Stimulated activated CD4-positive, alpha-beta T cell treated with anti-CD3 and anti-CD28 coated beads, Interleukin-1b, Interleukin-23, amount 100 ng/mL, for 24 hours (primary cell): ENCODE measurements at regions not wholly inside any gene's neighbourhood (a gene's known extent, or its start where the extent isn't known, plus 50 kb on each side); places are given as distances from the start of the nearest gene placed in this dataset.

Source experiments
- DNase-seq, 4 experiments: peaks; one replicate each; pipeline ENCODE4 v3.0.0-alpha.2; 2020; ENCODE audit warnings: low read depth in 4 of 4, low spot score in 1 of 4

DNA sequence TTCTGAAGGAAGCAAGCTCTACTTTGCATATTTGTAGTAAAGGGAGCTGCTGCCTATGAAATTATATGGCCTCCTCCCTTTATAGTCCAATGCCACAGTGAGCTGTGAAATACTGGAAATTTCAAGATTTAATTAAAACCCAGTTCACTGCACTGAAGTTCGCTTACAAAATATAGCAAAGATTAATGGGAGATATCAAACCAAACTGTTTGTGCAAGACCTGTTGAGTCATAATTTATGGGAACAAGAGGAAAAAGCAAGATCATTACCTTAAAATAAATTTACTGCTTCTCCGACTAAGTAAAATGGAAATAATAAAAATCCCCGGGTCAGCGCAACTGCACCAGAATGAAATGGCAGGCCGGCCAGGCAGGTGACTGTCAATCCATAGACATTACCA lies 215.5 kb upstream of the RAB6C start:
- no peak for DNase-seq

DNA sequence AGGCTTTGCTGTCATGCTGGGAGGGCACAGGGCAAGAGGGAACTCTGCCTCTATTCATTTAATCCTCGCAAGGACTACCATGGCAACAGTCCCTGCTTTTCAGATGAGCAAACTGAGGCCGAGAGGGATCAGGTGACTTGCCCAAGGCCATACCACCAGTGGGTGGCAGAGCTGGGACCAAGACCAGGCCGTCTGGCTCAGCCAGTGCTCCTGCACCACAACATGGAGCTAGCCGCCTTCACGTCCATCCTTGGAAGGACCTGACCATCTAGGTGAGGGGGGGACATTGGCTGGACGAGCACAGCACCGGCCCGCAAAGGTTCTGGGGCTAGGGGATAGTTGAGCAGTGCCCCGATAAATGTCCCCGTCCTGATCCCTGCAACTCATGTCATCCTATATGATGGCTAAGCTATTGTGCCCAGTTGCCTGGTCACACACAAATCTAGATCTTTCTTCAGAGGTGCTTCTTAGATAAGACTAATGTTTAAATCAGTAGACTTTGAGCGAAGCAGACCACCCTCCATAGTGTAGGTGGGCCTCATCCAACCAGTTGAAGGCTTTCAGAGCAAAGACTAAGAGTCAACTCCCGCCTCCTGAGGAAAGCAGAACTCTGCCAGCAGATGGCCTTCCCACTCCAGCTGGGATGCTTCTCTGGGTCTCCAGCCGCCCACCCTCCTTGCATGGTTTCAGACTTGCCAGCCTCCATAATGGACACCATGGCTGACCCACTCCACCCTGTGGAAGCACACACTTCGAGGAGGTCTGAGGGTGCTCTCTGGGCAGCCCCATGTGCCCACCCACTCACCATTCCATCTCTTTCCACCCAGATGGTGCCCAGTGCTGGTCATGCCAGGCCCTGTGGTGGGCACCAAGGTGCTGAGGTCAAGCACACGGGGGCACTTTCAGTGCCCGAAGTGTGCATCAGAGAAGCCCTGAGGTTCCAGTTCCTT lies 214.8 kb upstream of the RAB6C start:
- DNase-seq, result no peak

DNA sequence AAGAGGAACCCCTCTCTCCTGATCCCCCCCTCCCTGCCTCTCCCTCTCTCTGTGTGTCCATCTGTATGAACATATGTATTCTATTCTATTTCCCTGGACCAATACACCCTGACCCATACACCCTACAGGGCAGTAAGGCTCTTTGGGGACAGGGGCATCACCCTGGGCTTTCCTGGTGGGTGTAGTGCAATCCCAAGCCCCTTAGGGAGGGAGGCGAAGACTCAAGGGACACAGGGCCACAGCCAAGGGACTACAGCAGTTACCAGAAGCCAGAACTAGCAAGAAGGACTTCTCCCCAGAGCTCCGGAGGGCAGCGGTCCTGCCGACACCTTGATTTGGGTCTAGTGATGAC lies 214.2 kb upstream of the RAB6C start:
- no peak for DNase-seq

DNA sequence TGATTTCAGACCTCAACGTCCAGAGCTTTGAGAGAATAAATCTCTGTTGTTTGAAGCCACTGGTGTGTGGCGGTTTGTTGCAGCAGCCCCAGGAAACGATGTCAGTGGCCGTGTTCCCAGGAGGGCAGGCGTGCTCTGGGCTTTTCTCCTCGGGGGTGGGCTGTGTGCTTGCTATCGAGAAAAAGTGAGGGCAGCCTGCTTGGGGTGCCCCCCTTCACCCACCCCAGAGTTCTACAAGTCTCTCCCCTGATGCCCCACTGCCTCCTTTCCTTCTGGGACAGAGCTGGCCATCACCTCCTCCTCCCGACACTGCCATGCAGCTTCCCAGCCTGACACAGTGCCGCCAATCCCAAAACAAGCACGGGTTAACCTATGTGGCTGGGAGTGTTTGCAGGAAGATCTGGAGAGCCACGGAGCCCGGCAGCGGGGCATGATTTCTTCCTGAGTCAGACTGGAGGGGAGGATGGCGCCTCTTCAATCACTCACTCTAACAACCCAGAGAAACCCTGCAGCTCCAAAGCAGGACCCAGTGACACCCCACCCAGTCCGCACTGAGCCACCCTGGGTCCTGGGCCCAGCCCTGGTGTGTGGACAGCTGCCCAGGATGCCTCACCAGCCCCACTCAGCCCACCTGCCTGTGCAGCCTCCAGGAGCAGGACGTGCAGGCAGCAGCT lies 213.7 kb upstream of the RAB6C start:
- no peak for DNase-seq

DNA sequence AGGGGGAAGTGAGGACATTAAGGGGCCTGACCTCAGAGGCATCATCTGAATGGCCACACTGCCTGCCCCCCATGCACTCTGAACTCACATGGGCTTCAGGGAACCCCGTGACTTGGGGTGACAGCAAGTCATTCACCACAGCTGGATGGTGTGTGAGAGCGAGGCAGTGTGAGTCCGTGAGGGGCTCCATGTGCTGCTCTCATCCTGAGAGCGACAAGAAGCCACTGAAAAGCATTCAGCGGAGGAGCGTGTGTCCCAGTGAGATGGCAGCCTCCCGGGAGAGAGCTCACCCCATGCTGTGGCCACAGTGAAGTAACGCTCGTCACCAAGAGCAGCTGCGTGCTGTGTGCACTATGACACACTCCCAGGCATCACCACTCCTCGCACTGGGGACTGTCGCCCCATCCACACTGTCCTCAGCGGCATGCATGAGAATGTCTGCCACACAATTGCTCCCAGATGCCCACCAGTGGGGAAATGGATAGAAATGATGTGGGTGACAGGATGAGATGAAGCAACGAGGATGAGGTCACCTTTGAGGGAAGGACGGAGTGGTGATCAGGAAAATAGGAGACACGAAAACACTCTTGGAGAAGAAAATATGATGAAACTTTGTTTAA lies 213.0 kb upstream of the RAB6C start:
- no peak for DNase-seq

DNA sequence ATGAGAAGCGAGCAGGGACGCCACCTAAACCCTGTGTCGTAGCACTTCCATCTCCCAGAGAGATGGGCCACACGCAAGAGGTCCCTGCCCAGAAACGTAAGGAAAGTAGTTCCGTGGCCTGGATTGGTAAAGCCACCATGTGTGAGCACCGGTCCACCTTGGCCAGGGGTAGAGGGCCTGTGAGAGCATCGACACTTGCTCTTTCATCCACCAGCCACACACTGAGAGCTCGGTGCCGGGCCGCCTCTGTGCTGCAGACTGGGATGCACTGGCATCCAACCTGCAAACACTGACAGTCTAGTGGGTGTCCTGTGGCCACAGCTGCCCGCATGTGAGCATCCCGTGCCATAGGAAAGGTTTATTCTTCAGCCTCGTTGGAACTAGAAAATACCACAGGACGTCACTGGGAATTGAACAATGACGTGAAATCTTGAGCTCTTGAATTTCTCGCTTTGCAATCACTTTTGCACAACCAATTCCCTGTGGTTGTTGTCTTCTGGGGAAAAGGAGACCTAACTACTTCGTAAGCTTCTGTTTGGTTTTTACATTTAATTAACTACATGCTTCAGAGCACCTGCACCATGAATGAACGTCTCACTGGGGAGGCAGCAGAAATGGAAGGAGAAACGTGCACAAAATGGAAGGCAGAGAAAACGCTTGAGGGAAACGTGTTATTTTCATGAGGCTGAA lies 212.0 kb upstream of the RAB6C start:
- no peak for DNase-seq

DNA sequence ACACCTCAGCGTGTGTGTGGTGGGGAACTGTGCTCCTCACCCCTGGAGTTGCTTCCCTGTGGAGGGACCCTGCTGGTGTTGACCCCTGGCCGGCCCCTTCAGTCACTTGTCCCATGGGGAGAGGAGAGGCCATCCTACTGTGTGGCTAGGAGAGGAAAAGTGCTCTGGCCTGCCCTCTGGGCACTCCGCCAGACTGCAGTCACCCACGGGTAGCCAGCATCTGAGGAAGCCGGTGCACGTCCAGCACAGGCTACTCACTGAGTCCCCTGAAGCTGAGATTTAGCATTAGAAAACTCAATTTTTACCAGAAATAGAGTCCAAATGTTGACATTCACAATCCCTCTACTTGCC lies 211.5 kb upstream of the RAB6C start:
- DNase-seq, result no peak

DNA sequence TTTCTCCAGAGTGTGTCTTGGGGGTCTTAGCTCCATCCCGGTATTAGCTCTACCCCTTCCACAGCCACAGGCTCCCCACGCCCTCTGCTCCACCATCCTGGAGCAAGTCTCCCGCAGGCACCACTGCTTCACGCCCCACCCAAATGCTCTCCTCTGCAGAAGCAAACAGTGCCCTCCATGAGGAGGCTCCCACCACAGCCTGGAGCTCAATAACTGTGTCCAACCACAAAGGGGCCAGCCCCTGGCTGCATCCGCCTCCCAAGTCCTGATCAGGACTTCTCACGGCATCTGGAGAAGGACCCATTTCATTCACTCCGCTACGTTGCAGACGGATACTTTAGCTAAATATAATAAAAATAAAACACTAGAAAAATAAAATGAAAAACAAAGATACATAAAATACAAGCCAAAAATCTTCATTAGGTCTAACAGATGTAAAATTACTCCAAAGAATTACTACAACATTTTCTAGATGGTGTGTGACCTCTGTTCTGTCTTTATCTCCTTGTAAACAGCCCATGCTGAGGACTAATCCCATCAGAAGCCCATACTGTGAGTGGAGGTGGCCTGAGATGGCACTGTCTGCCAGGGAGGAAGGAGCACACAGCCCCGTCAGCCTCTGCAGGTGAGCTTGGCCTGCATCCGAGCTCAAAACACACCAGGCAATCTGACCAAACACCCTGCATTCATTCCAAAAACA lies 210.8 kb upstream of the RAB6C start:
- no peak for DNase-seq

DNA sequence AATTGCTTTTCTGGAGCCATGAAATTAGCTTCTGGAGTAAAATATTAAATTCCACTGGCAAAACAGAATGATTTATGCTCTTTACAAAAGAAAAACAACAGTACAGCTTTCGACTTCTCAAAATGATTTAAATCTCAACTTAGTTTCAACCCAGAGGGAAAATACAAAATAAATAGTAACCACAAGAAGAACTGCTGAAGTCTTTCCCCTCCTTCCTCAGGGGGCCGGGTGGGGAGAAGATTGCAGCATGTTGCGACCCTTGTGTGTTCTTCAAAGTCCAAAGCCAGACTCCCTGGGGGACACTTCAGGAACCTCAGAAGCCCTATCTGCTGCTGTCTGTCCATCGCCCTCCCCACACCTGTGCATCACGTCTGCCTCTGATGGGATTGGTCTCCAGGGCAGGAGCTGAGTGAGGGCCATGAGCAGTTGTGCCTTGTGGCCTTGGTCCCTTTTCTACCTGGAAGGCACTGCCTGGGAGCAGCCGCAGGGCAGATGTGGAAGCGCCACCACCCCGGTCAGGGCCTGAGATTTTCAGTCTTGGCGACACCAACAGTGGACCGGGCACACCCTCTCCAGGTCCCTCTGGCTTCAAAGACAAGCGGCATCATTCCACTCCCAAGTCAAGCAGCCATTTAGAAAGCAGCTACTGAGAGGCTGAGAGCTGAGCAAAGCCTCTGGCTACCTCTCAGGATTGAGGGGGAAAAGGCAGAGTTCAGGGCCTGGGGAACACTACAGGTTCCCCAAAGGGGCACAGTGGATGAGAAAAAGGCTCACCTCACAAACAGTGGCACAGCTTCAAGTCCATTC lies 210.1 kb upstream of the RAB6C start:
- DNase-seq, result no peak

DNA sequence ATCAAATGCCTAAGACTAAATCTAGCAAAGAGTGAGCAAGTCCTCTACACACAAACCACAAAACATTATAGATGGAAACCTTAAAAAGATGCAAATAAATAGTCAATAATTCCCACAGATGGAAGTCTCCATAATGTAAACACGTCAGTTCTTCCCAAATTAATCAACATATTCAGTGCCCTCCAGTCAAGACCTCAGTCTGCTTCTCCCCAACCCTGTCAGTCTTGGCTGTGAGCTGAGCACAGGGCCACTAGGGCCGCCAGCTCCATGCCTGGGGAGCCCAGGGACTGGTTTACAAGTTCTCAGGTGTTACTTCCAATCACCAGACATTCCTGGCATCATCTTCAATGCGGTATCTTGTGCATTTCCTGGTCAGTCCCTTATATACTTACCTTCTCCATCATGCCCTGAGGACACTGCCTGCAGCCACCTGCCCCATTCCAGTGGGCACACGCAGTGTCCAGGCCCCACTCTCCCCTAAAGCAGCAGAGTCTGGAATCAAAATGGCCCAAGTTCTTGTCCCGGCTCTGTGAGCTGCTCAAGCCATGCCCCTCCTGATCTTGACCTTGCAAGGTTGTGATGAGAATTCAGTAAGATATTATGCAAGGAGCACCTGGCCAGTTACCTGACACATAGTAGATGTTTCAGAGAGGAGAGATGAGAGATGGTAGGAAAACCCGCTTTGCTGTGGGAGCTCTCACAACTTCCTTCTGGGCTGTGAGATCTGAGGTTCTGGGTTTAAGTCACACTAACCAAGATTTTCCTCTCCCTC lies 207.9 kb upstream of the RAB6C start:
- DNase-seq, result no peak

DNA sequence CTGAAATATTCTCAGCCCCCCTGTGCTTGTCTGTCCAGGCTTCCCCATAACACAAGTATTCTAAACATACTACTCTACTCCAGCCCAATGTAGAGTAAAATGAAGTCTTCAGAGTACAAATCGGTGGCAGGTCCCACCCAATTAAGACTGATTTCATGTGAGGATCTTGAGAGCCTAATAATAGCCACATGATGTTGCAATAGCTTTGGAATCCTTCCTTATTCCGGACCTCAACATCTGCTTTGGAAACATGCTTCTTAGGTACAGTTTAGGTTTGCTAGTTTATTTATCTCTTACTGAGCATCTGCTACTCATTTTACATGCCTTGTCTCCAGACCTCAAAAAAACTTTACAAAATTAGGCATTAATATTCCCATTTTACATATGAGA lies 207.3 kb upstream of the RAB6C start:
- no peak for DNase-seq

DNA sequence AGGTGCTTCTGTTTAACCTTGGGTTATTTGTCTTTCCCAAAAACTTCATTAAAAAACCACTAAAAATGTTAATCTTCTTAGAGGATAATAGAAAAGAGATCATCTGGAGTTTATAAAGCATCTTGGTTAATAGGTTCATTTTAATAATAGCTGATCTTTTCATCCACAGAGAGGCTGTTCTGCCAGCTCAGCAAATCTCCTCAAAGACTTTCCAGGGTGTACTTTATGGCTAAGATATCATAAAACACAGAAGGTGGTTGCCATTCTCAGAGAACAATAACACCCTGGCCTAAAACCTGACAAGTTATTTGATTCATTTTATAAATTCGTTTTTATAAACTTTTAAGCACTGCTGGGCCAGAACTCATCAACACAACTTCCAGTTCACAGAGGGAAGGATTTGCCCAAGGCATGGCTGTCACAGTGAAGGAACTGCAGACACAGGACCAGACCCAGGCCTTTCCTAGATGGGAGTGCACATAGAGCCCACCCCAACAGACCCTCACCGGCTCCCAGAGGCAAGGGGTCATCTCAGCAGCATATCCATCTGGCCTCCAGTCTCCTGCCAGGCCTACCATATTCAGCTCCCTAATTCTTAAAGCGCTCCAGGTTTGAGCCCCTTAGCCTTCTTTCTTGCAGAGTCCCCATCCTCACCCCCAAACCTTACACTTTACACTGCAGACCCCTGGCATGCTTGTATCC lies 203.4 kb upstream of the RAB6C start:
- no peak for DNase-seq

DNA sequence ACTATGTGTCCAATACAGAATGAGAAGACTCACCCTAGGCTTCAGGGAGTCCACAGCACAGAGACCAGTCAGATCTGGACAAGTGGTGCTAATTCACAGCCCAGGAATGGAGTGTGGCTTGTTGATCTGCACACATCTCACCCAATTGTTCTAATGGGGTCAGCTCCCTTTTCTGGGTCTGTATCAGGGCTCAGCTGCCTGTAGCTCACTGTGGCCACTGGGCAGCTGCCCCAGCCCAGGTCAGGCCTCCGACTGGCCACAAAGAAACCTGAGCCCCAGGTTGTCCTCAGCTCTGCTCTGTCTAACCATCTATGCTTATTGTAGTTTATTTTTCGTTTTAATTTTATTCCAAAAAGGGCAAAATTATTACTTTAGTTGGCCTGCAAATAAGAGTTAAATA lies 202.3 kb upstream of the RAB6C start:
- no peak for DNase-seq

DNA sequence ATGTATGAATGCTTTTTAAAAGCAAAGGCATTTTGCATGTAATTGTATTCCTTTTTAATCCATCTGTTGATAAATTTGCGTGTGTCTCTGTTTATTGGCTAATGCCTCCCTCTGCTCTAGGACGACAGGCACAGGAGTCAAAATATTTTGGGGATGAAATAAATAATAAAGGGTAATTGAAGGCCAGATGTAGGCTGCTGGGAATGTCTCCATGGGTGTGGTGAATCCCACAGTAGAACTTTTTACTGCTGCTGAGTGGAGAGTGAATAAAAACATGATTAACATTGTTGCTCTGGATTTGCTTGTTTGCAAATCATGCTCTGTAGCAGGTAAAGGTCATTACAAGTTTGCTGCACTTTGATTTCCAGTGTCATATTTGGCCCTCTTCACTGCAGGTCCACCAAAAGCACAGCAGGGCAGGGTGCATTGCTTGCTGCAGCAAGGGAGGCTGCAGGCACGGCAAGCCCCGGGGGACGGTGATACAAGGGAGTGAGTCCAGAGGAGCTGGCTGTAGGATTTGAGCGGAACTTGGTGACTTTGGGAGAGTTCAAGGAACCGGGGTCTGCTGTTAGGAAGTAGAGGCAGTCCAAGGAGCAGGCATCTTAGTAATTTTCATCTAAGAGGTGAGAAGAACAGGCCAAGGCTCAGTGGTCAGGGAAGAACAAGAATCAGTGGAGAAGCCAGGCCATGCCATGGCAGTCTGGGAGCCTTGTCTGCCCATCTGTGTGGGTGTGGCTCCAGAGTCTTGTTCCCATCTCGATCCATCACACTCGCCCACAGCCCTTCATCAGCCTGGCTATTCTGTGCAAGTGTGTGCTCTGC lies 201.5 kb upstream of the RAB6C start:
- no peak for DNase-seq

DNA sequence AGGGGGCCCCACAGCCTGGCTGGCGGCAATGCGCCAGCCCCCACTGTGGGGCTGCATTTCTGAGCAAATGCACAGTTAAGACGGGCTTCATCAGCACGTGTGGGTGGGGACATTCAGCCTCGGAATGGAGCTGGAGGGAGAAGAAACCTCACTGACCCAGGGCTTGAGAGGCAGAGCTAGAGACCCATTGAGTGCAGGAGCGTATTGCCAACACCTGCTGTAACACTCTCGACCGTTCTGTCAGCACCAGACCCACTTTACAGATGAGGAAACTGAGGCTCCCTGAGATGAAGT lies 200.9 kb upstream of the RAB6C start:
- no peak for DNase-seq

DNA sequence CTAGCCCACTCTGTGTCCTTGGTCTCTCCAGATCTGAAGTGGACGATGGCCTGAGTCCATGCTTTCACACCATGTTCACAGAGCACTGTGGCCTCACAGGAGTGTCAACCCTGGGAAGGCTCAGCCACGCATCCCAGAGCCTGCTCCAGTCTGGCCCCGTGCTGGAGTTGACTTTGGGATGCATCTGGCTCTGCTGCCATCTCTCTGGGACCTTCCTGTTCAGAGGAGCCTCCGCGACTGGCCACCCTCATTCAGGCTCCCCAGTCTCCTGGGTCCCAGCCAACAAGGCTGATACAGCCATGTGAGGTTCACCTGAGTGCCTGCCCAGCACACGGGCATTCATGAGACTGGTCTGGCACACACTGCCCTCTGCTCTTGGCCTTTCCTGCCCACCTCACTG lies 199.7 kb upstream of the RAB6C start:
- no peak for DNase-seq

DNA sequence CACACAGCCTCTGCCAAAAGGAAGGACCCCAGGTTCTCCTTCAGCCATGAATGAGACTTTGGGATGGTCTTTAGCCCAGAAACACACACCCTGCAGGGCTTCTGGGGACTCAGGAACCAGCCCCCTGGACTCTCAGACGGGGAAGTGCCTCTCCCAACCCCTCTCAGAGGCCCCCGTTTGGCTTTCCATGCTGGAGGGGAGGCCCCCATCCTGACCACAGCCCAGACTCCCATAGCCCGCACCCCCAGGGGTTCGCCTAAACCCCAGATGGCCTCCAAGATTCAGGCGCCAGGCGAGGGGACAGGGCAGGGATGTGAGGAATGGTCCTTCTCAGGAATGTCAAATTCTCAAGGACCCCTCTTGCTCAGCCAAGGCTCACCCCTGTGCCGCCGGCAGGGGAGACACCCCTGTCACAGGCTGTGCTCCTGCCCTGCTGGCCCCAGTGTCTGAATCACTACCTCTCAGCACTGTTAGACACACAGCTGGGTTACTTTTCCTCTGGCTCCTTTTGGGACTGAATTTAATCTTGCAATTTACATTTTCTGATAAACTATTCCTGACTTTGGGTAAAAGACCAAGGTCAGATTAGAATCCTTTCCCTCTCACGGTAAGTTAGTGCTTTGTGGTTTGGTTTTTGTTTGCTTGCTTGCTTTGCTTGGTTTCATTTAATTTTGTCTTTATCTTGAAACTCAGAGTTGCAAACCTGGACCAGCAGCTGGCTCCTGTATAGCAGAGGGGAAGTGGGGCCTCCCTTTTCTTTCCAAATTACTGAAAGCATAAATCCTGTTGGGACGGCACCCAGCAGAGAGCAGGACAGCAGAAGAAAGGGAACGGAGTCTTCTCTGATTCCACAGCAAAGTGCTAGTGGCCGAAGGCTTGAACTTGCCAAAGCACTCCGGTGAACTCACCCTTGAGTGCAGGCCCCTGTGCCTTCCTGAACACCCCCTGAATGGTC lies 198.9 kb upstream of the RAB6C start:
- DNase-seq, result no peak
